ENCODE measurements at regions not wholly inside any gene's neighbourhood (a gene's known extent, or its start where the extent isn't known, plus 50 kb on each side); places are given as distances from the start of the nearest gene placed in this dataset.

DNA sequence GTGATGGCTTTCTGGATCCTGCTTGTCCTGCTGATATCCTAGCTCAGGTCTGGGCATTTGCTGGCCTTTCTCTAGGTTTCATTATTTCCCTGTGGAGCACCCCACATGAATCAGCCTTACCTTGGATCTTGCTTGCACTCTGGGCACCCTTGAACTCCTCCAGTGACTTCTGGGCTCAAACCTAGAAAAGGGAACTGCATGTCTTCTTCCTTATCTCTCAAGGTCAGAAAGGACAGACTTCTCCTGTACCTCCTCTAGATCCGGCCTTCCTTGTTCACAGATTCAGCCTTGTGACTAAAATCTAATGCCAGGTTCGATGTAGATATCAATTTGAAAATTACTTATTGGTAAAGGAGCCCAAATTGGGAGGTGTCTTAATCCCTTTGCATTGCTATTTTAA lies 267.9 kb downstream of the PARP8 start:
- no peak for TF ChIP-seq POLR2A (IDR thresholded peaks at IDR 0.05)
- TF ChIP-seq, protein P1, sequence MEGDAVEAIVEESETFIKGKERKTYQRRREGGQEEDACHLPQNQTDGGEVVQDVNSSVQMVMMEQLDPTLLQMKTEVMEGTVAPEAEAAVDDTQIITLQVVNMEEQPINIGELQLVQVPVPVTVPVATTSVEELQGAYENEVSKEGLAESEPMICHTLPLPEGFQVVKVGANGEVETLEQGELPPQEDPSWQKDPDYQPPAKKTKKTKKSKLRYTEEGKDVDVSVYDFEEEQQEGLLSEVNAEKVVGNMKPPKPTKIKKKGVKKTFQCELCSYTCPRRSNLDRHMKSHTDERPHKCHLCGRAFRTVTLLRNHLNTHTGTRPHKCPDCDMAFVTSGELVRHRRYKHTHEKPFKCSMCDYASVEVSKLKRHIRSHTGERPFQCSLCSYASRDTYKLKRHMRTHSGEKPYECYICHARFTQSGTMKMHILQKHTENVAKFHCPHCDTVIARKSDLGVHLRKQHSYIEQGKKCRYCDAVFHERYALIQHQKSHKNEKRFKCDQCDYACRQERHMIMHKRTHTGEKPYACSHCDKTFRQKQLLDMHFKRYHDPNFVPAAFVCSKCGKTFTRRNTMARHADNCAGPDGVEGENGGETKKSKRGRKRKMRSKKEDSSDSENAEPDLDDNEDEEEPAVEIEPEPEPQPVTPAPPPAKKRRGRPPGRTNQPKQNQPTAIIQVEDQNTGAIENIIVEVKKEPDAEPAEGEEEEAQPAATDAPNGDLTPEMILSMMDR (IDR thresholded peaks at IDR 0.05), result no peak
